HepG2 (cell line): ENCODE measurements at regions not wholly inside any gene's neighbourhood (a gene's known extent, or its start where the extent isn't known, plus 50 kb on each side); places are given as distances from the start of the nearest gene placed in this dataset.
A peak's percentile ranks its signal among the peaks of the same experiment; 100 is the strongest.

Experiments
- ATAC-seq: fragments of 200-7000 bp; cut with Tn5 transposase; 3 replicates; pipeline ENCODE4 v1.9.1; 2020; ENCODE audit warnings: mild to moderate bottlenecking, moderate library complexity
- BruUV-seq: library from RNA; stranded (reverse); fragments of 400-500 nt; replicated peaks from 2 replicates; lab custom pipeline; 2021; lab: Mats Ljungman, UMichigan
- CTCF ChIA-PET: fragments of 300-600 bp; formaldehyde crosslinking; extraction: SDS; loops from one replicate; lab custom pipeline; 2021; ENCODE audit warnings: low total read pairs, inconsistent platforms, low intra/inter-chr PET ratio; lab: Yijun Ruan, JAX
- POLR2A ChIA-PET: fragments of 350-600 bp; sonication (Branson Sonifier 250); formaldehyde crosslinking; loops from one replicate; lab custom pipeline; 2020; ENCODE audit warnings: antibody characterized with exemption, inconsistent platforms; lab: Yijun Ruan, JAX
- DNase-seq: peaks from one replicate; pipeline ENCODE4 v3.0.0-alpha.2; 2015; ENCODE audit warnings: low spot score
- FAIRE-seq: peaks from 3 replicates; lab custom pipeline; 2011; peaks lifted over from hg19 to GRCh38; lab: Jason Lieb, UNC
- H2AFZ ChIP-seq: one replicate; pipeline ENCODE4 v1.6.1; 2011; ENCODE audit warnings: low read length, inconsistent platforms
- H3K27ac ChIP-seq: fragments of 300-600 bp; 3 replicates; pipeline ENCODE4 v1.8.0; 2011; ENCODE audit warnings: mixed run types, mild to moderate bottlenecking, mixed read lengths, low read length, inconsistent platforms; ENCODE audit not compliant: insufficient read depth; ENCODE audit errors: extremely low read length
- H3K27me3 ChIP-seq, 2 experiments: fragments of 200-600 bp in 1 of 2; 2 replicates in 1 of 2; 3 replicates in 1 of 2; pipeline versions ENCODE4 v1.6.0 to v1.8.0; 2011; ENCODE audit warnings: low read length in 2 of 2, mild to moderate bottlenecking in 2 of 2, moderate library complexity in 2 of 2, inconsistent platforms in 1 of 2; ENCODE audit not compliant: insufficient read depth in 2 of 2, control insufficient read depth in 1 of 2
- H3K36me3 ChIP-seq, 2 experiments: fragments of 200-600 bp in 1 of 2; replicated peaks in 1 of 2; 2 replicates in 1 of 2; 3 replicates in 1 of 2; pipeline versions ENCODE4 v1.5.1 to v1.8.0; 2011; ENCODE audit warnings: low read length in 2 of 2, inconsistent platforms in 1 of 2; ENCODE audit not compliant: insufficient read depth in 2 of 2, control insufficient read depth in 1 of 2
- H3K4me1 ChIP-seq: 2 replicates; pipeline ENCODE4 v1.5.1; 2012; ENCODE audit warnings: low read length, inconsistent platforms; ENCODE audit not compliant: insufficient read depth
- H3K4me2 ChIP-seq: 2 replicates; pipeline ENCODE4 v1.6.0; 2011; ENCODE audit warnings: low read depth, low read length, inconsistent platforms
- H3K4me3 ChIP-seq, 3 experiments: fragments of 200-600 bp in 1 of 3; sonication (generic), shearing (Covaris generic) in 1 of 3; replicated peaks in 1 of 3; 2 replicates each; pipeline ENCODE4 v1.5.1; 2011 to 2016; ENCODE audit warnings: low read length in 3 of 3, inconsistent platforms in 2 of 3, low read depth in 2 of 3, mild to moderate bottlenecking in 2 of 3, control low read depth in 1 of 3, mixed read lengths in 1 of 3; ENCODE audit not compliant: insufficient read depth in 1 of 3
- H3K79me2 ChIP-seq: one replicate; pipeline ENCODE4 v1.6.1; 2011; ENCODE audit warnings: low read length, inconsistent platforms; ENCODE audit not compliant: insufficient read depth
- H3K9ac ChIP-seq: 2 replicates; pipeline ENCODE4 v1.6.0; 2011; ENCODE audit warnings: mild to moderate bottlenecking, low read depth, low read length, inconsistent platforms; ENCODE audit not compliant: insufficient read depth
- H3K9me3 ChIP-seq: 2 replicates; pipeline ENCODE4 v1.5.1; 2012; ENCODE audit warnings: mild to moderate bottlenecking, low read length
- H4K20me1 ChIP-seq: 2 replicates; pipeline ENCODE4 v1.6.0; 2011; ENCODE audit warnings: inconsistent platforms, mild to moderate bottlenecking, low read length, moderate library complexity; ENCODE audit not compliant: insufficient read depth
- FOXK1 ChIP-seq: sonication (generic); formaldehyde crosslinking; IDR thresholded peaks from 2 replicates; pipeline ENCODE4 v1.4.0; 2020; ENCODE audit warnings: low read depth, missing genetic modification reagents, borderline replicate concordance
- MAFK ChIP-seq, 2 experiments: IDR thresholded peaks in 1 of 2; conservative IDR thresholded peaks in 1 of 2; 2 replicates each; pipeline ENCODE4 v1.6.1; 2011; ENCODE audit warnings: improper control_type of control experiment in 2 of 2, low read length in 2 of 2
- MYC ChIP-seq: sonication (generic); formaldehyde crosslinking; IDR thresholded peaks from 2 replicates; pipeline ENCODE4 v1.9.0; 2021; ENCODE audit warnings: missing genetic modification reagents, borderline replicate concordance
- PATZ1 ChIP-seq: sonication (generic); formaldehyde crosslinking; IDR thresholded peaks from 2 replicates; pipeline ENCODE4 v1.4.0; 2020; ENCODE audit warnings: missing genetic modification reagents
- PITX1 ChIP-seq: sonication (generic); formaldehyde crosslinking; IDR thresholded peaks from 2 replicates; pipeline ENCODE4 v1.5.1; 2020; ENCODE audit warnings: mild to moderate bottlenecking, missing genetic modification reagents
- PLSCR1 ChIP-seq: sonication (generic); formaldehyde crosslinking; IDR thresholded peaks from 2 replicates; pipeline ENCODE4 v1.5.0; 2020; ENCODE audit warnings: missing genetic modification reagents, mild to moderate bottlenecking, borderline replicate concordance
- PPARG ChIP-seq: conservative IDR thresholded peaks from 2 replicates; pipeline ENCODE4 v1.6.1; 2016; ENCODE audit warnings: missing biosample characterization, missing genetic modification reagents
- REXO4 ChIP-seq: sonication (generic); formaldehyde crosslinking; IDR thresholded peaks from 2 replicates; pipeline ENCODE4 v1.8.0; 2022; ENCODE audit warnings: missing genetic modification reagents, mild to moderate bottlenecking, borderline replicate concordance
- ZNF563 ChIP-seq: sonication (generic); formaldehyde crosslinking; IDR thresholded peaks from 2 replicates; pipeline ENCODE4 v1.8.0; 2022; ENCODE audit warnings: mild to moderate bottlenecking, moderate library complexity, missing genetic modification reagents
- ZNF572 ChIP-seq: sonication (generic); formaldehyde crosslinking; IDR thresholded peaks from 2 replicates; pipeline ENCODE4 v1.5.1; 2020; ENCODE audit warnings: mild to moderate bottlenecking, missing genetic modification reagents
- ZNF710 ChIP-seq: sonication (generic); formaldehyde crosslinking; IDR thresholded peaks from 2 replicates; pipeline ENCODE4 v1.5.0; 2020; ENCODE audit warnings: mild to moderate bottlenecking, missing genetic modification reagents, borderline replicate concordance
- ZNF792 ChIP-seq: IDR thresholded peaks from 2 replicates; pipeline ENCODE4 v1.6.1; 2016
- WGBS: methylation state at CpG from one replicate; pipeline ENCODE4 v1.1.6; 2017; ENCODE audit warnings: low lambda C conversion rate; 5-methylcytosine and 5-hydroxymethylcytosine counted together
- in situ Hi-C: cut with HindIII; loops from 2 replicates; pipeline ENCODE4 v1.10.0; 2017; ENCODE audit warnings: low pct_unique_long_range_greater_than_20kb; ENCODE audit not compliant: extremely low pct_ligation_motif_present
- intact Hi-C: fragments of 100-400 bp; cut with micrococcal nuclease; formaldehyde crosslinking; loops from one replicate; pipeline ENCODE4 v1.10.0; 2022; ENCODE audit not compliant: unreplicated experiment

GRCh38 chr4:103853146-103853545 lies 133.4 kb upstream of the TACR3 start:
- ATAC-seq (no peak), FAIRE-seq (no peak), DNase-seq (no peak)
- H4K20me1 ChIP-seq: no peaks in the 10 kb centered on the region
- in situ Hi-C loops: no loop called here
- ChIA-PET POLR2A (no interaction called here), CTCF (no interaction called here)
- H3K4me1 ChIP-seq: no peaks in the 10 kb centered on the region
- no peaks in the 10 kb centered on the region for H3K9me3 ChIP-seq
- no peak overlapping the region for H3K9ac ChIP-seq
- no peaks in the 10 kb centered on the region; a peak in 1 of 5 replicates for H3K27me3 ChIP-seq
- WGBS: 32% methylated on average over 3 of the region's 3 CpGs
- H3K4me2 ChIP-seq: no peak overlapping the region
- no peak overlapping the region for H2AFZ ChIP-seq
- TF ChIP-seq ZNF572 (CRISPR knock-in tag): no peak
- TF ChIP-seq REXO4 (CRISPR knock-in tag): no peak
- TF ChIP-seq PLSCR1: no peak
- no peak for TF ChIP-seq PATZ1 (CRISPR knock-in tag)
- TF ChIP-seq ZNF563: no peak
- no peak overlapping the region for H3K4me3 ChIP-seq
- H3K79me2 ChIP-seq: no peaks in the 10 kb centered on the region
- no TSS peak for BruUV-seq
- no peaks in the 10 kb centered on the region for H3K36me3 ChIP-seq
- no peak overlapping the region for H3K27ac ChIP-seq
- intact Hi-C loops: no loop called here

GRCh38 chr4:103845075-103845474 lies 125.3 kb upstream of the TACR3 start:
- POLR2A ChIA-PET: no interaction called here
- H3K9me3 ChIP-seq: no peaks in the 10 kb centered on the region
- H3K9ac ChIP-seq: no peak overlapping the region
- no peak overlapping the region for H3K27ac ChIP-seq
- BruUV-seq: no TSS peak
- intact Hi-C loops: no loop called here
- no peaks in the 10 kb centered on the region for H3K79me2 ChIP-seq
- no peak for DNase-seq
- H3K4me1 ChIP-seq: no peaks in the 10 kb centered on the region
- no peak overlapping the region for H3K4me2 ChIP-seq
- no peak overlapping the region for H2AFZ ChIP-seq
- FAIRE-seq: no peak
- H3K36me3 ChIP-seq: no peaks in the 10 kb centered on the region
- H4K20me1 ChIP-seq: no peaks in the 10 kb centered on the region
- no peaks in the 10 kb centered on the region; a peak in 1 of 5 replicates for H3K27me3 ChIP-seq
- ATAC-seq: no peak
- CTCF ChIA-PET: no interaction called here
- no peak overlapping the region for H3K4me3 ChIP-seq
- in situ Hi-C loops: no loop called here
- TF ChIP-seq FOXK1 (CRISPR knock-in tag) (no peak), ZNF710 (CRISPR knock-in tag) (no peak), PPARG (no peak), MYC (no peak), ZNF792 (CRISPR knock-in tag) (no peak), MAFK (conservative IDR thresholded peaks at IDR 0.05 in 1 of 2, IDR thresholded peaks at IDR 0.05 in 1 of 2; ENCODE audit: low read length in 2 of 2) (peak; percentile 69 to 85), PITX1 (CRISPR knock-in tag) (no peak)
